A549 (cell line): ENCODE measurements at regions not wholly inside any gene's neighbourhood (a gene's known extent, or its start where the extent isn't known, plus 50 kb on each side); places are given as distances from the start of the nearest gene placed in this dataset.
A peak's percentile ranks its signal among the peaks of the same experiment; 100 is the strongest.

Experiments used
- ATAC-seq, 2 experiments: fragments of 200-7000 bp in 1 of 2; fragments of >200 bp in 1 of 2; cut with Nextera tagmentation in 1 of 2; cut with Tn5 transposase in 1 of 2; 3 replicates each; pipeline versions ENCODE4 v1.8.0 to v1.9.1; 2018 to 2020; ENCODE audit warnings: mild to moderate bottlenecking in 1 of 2, moderate library complexity in 1 of 2
- CTCF ChIA-PET: fragments of 300-600 bp; sonication (Branson Sonifier 250); formaldehyde crosslinking; extraction: SDS; loops from one replicate; lab custom pipeline; 2021; ENCODE audit warnings: antibody characterized with exemption, inconsistent platforms; lab: Yijun Ruan, JAX
- POLR2A ChIA-PET: fragments of 350-600 bp; formaldehyde crosslinking; extraction: SDS; loops from one replicate; lab custom pipeline; 2021; ENCODE audit warnings: antibody characterized with exemption, inconsistent platforms; lab: Yijun Ruan, JAX
- DNase-seq, 2 experiments: peaks; one replicate each; pipeline versions ENCODE4 v3.0.0 to v3.0.0-alpha.2; 2011 to 2016; ENCODE audit warnings: low read depth in 1 of 2, low spot score in 1 of 2
- FAIRE-seq: peaks from 2 replicates; lab custom pipeline; 2011; peaks lifted over from hg19 to GRCh38; lab: Jason Lieb, UNC
- H3K27ac ChIP-seq, 2 experiments: fragments of >200 bp; sonication (Bioruptor Twin); formaldehyde crosslinking; 3 replicates each; pipeline ENCODE4 v1.5.1; 2016 to 2017
- H3K4me1 ChIP-seq: fragments of >200 bp; sonication (Bioruptor Twin); formaldehyde crosslinking; 3 replicates; pipeline ENCODE4 v1.6.1; 2016
- H3K4me2 ChIP-seq: fragments of >200 bp; sonication (Bioruptor Twin); formaldehyde crosslinking; 3 replicates; pipeline ENCODE4 v1.6.1; 2016
- H3K4me3 ChIP-seq: fragments of >200 bp; sonication (Bioruptor Twin); formaldehyde crosslinking; 3 replicates; pipeline ENCODE4 v1.5.1; 2016
- H3K9me3 ChIP-seq: fragments of >200 bp; sonication (Bioruptor Twin); formaldehyde crosslinking; 3 replicates; pipeline ENCODE4 v1.6.1; 2016
- BHLHE40 ChIP-seq: IDR thresholded peaks from 2 replicates; pipeline ENCODE4 v1.6.1; 2012; ENCODE audit warnings: low read depth, low read length, inconsistent platforms
- CHD4 ChIP-seq: fragments of 200-600 bp; sonication (generic); IDR thresholded peaks from 2 replicates; pipeline ENCODE4 v1.6.1; 2016; ENCODE audit warnings: antibody characterized with exemption, mild to moderate bottlenecking, borderline replicate concordance
- CTCF ChIP-seq: fragments of >200 bp; sonication (Bioruptor Twin); formaldehyde crosslinking; IDR thresholded peaks from 3 replicates; pipeline ENCODE4 v1.5.1; 2016
- EHMT2 ChIP-seq: fragments of 200-600 bp; sonication (generic); IDR thresholded peaks from 2 replicates; pipeline ENCODE4 v1.6.1; 2016; ENCODE audit warnings: antibody characterized with exemption, low read depth, mild to moderate bottlenecking, moderate library complexity
- GATA3 ChIP-seq: IDR thresholded peaks from 2 replicates; pipeline ENCODE4 v1.6.1; 2012; ENCODE audit warnings: borderline replicate concordance
- HDAC2 ChIP-seq: fragments of 200-600 bp; sonication (generic); IDR thresholded peaks from 2 replicates; pipeline ENCODE4 v1.6.1; 2016
- NR3C1 ChIP-seq: fragments of >200 bp; sonication (Bioruptor Twin); formaldehyde crosslinking; IDR thresholded peaks from 3 replicates; pipeline ENCODE4 v1.6.1; 2017
- RAD21 ChIP-seq, 2 experiments: fragments of >200 bp in 1 of 2; sonication (Bioruptor Twin) in 1 of 2; formaldehyde crosslinking in 1 of 2; IDR thresholded peaks in 1 of 2; conservative IDR thresholded peaks in 1 of 2; 2 replicates in 1 of 2; 3 replicates in 1 of 2; pipeline ENCODE4 v1.6.1; 2012 to 2018; ENCODE audit warnings: inconsistent platforms in 1 of 2
- REST ChIP-seq: fragments of 200-600 bp; sonication (generic); IDR thresholded peaks from 2 replicates; pipeline ENCODE4 v1.6.1; 2016; ENCODE audit warnings: antibody characterized with exemption, mild to moderate bottlenecking, moderate library complexity
- RFX5 ChIP-seq: fragments of 450-650 bp; IDR thresholded peaks from 2 replicates; pipeline ENCODE4 v1.7.1; 2014; ENCODE audit warnings: antibody characterized with exemption, mild to moderate bottlenecking, moderate library complexity
- RNF2 ChIP-seq: fragments of 200-600 bp; sonication (generic); IDR thresholded peaks from 2 replicates; pipeline ENCODE4 v1.6.1; 2016; ENCODE audit warnings: low read depth, mild to moderate bottlenecking, antibody characterized with exemption, moderate library complexity, borderline replicate concordance
- SMC3 ChIP-seq: fragments of >200 bp; sonication (Bioruptor Twin); formaldehyde crosslinking; IDR thresholded peaks from 3 replicates; pipeline ENCODE4 v1.6.1; 2018; ENCODE audit warnings: inconsistent platforms
- SREBF2 ChIP-seq: fragments of 450-650 bp; IDR thresholded peaks from 2 replicates; pipeline ENCODE4 v1.6.1; 2014; ENCODE audit warnings: mild to moderate bottlenecking, moderate library complexity
- TP53 ChIP-seq: fragments of 250-450 bp; sonication (Bioruptor Pico); IDR thresholded peaks from 2 replicates; pipeline ENCODE4 v1.5.0; 2021; ENCODE audit warnings: mild to moderate bottlenecking, moderate library complexity
- USF2 ChIP-seq: fragments of 450-650 bp; IDR thresholded peaks from 2 replicates; pipeline ENCODE4 v1.6.1; 2014; ENCODE audit warnings: antibody characterized with exemption
- ZSCAN20 ChIP-seq: fragments of 250-450 bp; sonication (Bioruptor Pico); IDR thresholded peaks from 2 replicates; pipeline ENCODE4 v1.8.0; 2022; ENCODE audit warnings: mild to moderate bottlenecking, moderate library complexity
- WGBS: methylation state at CpG from one replicate; pipeline ENCODE4 v1.1.6; 2017; ENCODE audit errors: missing lambda C conversion rate; 5-methylcytosine and 5-hydroxymethylcytosine counted together

- POLR2A ChIA-PET = no interaction called here
- Histone ChIP-seq H3K4me3 (no peak overlapping the region), H3K4me2 (no peak overlapping the region), H3K9me3 (no peaks in the 10 kb centered on the region), H3K4me1 (no peaks in the 10 kb centered on the region), H3K27ac (no peak overlapping the region)
- DNase-seq = no peak
- 17% methylated on average over 3 of the region's 3 CpGs for WGBS
- FAIRE-seq = no peak
- TF ChIP-seq ZSCAN20 (CRISPR knock-in tag) = no peak
- TF ChIP-seq RAD21 (conservative IDR thresholded peaks at IDR 0.05 in 1 of 2, IDR thresholded peaks at IDR 0.05 in 1 of 2) = no peak
- TF ChIP-seq RNF2 = no peak
- no peak for TF ChIP-seq RFX5
- no peak for TF ChIP-seq HDAC2
- no peak for TF ChIP-seq GATA3
- no peak for TF ChIP-seq USF2
- CTCF ChIA-PET = no interaction called here
- ATAC-seq = no peak
Observed at GRCh38 chr6:104484626-104485025, 375.1 kb downstream of the HACE1 start.

GRCh38 chr6:104484191-104484590 is 375.5 kb downstream of the HACE1 start:
- no peak for DNase-seq
- ChIA-PET CTCF (no interaction called here), POLR2A (no interaction called here)
- H3K9me3 ChIP-seq = no peaks in the 10 kb centered on the region
- no peak overlapping the region for H3K27ac ChIP-seq
- no peak for FAIRE-seq
- no peaks in the 10 kb centered on the region for H3K4me1 ChIP-seq
- H3K4me3 ChIP-seq = no peak overlapping the region
- TF ChIP-seq REST = no peak
- no peak for TF ChIP-seq TP53 (CRISPR knock-in tag)
- TF ChIP-seq SREBF2 = no peak
- TF ChIP-seq CTCF = no peak
- TF ChIP-seq EHMT2 = no peak
- TF ChIP-seq, all 56 proteins: peak for 0
- ATAC-seq = no peak
- H3K4me2 ChIP-seq = no peak overlapping the region
- 4% methylated on average over 1 of the region's 1 CpG for WGBS

GRCh38 chr6:104483225-104483834 is 376.4 kb downstream of the HACE1 start:
- DNase-seq = peak in 1 of 2 experiments; percentile 14
- no peak overlapping the region for H3K4me2 ChIP-seq
- no peak overlapping the region for H3K27ac ChIP-seq
- TF ChIP-seq RAD21 (conservative IDR thresholded peaks at IDR 0.05 in 1 of 2, IDR thresholded peaks at IDR 0.05 in 1 of 2) (peak; percentile 40 to 50; a peak in 4 of 5 replicates), ZSCAN20 (CRISPR knock-in tag) (no peak), SMC3 (0 out of 3 replicates have a peak, but pooled peaks have one; percentile 10), BHLHE40 (no peak), NR3C1 (no peak), CHD4 (no peak), CTCF (peak; percentile 41)
- WGBS = 11% methylated on average over 2 of the region's 2 CpGs
- ChIA-PET POLR2A (no interaction called here), CTCF (interaction anchor here (1.2 to 1.6 kb wide), 2 partner anchors 10 to 148 kb away, joined by 3 to 5 read pairs; no protein-coding TSS in a partner anchor)
- H3K4me3 ChIP-seq = no peak overlapping the region
- FAIRE-seq = no peak
- no peaks in the 10 kb centered on the region for H3K4me1 ChIP-seq
- no peaks in the 10 kb centered on the region for H3K9me3 ChIP-seq
- ATAC-seq = no peak
